SHP77 (cell line): ENCODE measurements at regions not wholly inside any gene's neighbourhood (a gene's known extent, or its start where the extent isn't known, plus 50 kb on each side); places are given as distances from the start of the nearest gene placed in this dataset.
"Not testable (repeated sequence)": the region's sequence is repeated elsewhere in the genome, so short reads cannot be mapped to it uniquely, and the experiment has no call there.

Source experiments
- DNase-seq, 2 experiments: peaks; one replicate each; lab custom pipeline; 2025; lab: John Stamatoyannopoulos, UW

- peak; percentile 6 to 18 for DNase-seq
These were observed 107.5 kb upstream of the SIM2 start for GRCh38 chr21:36591326-36591970.

DNA sequence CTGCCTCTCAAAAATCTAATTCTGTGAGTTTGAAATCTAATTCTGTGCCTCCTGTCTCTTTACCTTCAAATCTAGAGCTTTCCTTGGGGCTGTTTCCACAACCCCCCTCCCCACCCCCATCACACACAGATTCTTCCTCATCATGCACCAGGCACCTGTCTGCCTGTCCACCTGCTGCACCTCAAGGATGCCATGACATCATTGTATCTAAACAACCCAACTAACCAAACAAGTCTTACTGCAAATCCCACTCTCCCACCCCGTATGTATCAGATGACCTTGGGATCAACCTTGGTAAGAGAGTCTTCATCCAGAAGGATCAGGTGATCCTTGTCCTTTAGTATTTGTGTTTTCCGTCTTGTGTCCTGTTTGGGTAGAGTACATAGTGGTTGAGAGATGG, 102.7 kb upstream of the SIM2 start:
- no peak for DNase-seq

DNA sequence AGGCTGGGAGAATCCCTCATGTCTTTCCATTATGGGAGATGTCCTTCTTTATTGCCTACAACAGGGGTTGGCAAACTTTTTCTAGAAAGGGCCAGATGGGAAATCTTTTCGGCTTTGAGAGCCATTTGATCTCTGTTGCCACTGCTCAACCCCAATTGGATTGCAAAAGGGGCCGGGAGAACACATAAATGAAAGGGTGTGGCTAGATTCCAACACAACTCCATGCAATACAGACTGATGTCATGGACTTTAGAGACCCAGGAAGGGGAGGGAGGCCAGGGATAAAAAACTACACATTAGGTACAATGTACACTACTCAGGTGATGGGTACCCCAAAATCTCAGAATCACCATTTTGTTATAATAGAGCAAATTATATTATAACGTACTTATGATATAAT, 97.6 kb upstream of the SIM2 start:
- DNase-seq = no peak

- DNase-seq = no peak
These were observed 96.2 kb upstream of the SIM2 start for GRCh38 chr21:36602735-36603134.

DNA sequence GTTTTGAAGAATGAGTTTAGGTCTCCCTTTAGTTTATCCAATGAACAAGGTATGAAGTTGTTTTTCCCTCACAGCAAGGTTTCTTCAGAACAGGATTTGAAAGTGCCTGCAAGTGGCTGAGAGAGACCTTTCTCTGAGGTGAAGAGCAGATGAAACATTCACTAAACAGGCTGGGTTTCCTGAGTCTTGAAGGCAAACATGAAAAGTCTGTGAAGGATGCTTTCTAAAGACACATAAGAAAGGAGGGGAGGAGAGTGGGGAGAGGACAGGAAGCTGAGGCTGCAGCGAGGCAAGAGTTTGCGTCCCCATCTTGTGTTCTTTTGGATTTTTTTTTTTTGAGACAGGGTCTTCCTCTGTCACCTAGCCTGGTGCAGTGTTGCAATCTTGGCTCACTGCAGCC, 95.7 kb upstream of the SIM2 start:
- no peak for DNase-seq

- DNase-seq = no peak
These were observed 93.5 kb upstream of the SIM2 start for GRCh38 chr21:36605426-36605825.

DNA sequence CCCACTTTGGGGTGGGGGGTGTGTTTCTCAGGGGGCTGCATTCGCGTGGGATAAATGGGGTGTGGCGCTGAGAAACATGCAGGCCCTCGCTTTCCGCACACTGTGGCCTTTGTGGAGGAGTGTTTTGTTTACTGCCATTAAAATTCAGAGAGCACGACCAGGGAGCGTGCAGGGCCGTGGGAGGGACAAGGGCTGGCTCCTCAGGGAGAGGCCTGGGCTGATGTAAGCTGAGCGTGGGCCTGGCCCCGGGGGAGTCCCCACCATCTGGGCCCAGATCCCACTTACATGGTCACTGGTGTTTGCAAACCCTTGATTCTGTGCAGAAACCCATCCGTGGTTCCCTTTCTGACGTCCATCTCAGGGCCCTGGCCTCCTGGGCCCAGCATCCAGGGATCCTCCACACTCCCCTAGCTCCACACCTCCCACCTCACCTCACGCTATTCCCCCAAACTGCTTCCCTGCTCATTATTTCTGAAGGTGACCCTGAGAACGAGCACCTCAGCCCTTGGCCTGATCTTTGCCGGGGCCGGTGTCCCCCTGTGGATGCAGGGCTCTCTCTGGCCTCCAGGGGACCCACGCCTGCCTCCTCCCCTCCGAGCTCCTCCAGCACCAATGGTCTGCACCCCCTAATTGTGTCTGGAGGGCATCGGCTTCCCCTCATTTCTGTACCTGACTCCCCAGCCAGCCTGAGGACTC, 92.5 kb upstream of the SIM2 start:
- no peak for DNase-seq

DNA sequence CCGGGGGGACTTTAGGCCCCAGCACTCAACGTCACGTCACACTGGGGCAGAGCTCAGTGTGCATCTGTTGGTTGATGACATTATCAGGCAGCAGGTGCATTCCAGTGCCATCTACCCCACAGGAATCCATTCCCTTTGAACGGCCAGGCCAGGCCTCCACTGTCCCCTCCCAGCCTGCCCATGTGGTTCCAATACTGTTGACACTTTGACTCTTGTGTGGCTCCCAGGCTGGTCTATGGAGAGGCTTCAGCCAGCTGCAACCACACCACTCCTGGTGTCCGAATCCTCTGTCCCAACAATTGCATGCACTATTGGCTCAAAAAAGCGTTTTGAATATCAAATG, 92.0 kb upstream of the SIM2 start:
- no peak for DNase-seq

DNA sequence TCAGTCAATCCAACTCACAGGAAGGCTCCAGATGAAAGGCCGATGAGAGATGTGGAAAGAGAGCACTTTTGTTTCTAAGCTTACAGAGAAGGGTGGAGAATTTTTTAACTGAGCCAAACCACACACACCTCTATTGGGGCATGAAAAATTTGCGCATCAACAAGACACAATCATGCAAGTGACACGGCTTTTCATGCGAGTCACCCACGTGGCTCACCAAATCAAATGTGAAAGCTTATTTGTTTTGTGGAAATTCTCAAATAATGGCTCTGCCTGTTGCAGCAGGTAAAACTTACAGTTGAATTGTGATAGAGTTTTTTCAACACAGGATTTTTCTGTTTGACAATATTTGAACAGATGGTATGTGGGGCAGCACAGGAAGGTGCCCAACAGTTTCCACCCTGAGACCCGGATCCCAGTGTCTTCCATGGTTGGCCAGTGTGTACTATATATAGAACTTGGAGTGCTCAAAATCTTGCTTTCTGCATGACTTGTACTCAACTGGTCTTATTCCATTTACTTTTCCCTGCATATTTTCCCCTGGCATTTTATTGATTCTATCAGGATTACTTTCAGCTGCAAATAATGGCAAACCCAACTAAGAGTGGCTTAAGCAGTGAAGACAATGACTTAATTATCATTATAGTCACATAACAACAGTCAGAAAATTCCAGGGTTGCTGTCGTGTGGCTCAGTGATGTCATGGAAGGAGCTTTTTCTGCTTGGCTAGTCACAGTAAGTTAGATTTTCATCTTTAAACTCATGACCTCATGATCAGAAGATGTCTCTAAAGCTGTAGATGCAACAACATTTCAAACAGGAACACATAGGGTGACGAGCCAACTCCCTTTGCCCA, 90.6 kb upstream of the SIM2 start:
- DNase-seq = no peak

- DNase-seq = no peak
These were observed 90.1 kb upstream of the SIM2 start for GRCh38 chr21:36608897-36609225.

- no peak for DNase-seq
These were observed 89.3 kb upstream of the SIM2 start for GRCh38 chr21:36609654-36610053.

DNA sequence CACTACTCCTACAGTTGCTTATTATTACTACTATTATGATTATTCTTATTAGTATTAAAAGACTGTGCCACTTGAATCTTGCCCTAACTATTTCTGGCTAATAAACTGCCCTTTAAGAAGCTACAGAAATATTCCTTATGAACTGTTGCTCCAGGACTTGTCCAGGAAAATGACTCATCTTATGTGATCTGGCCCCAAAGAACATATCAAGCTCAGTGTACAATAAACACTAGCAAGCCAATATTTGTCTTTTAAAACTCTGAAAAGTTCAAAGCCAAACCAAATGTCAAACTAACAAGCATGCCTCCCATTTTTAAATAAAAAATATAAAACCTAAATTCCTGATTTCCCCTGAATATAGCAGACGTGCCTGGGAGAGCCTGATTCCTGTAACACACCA, 88.7 kb upstream of the SIM2 start:
- DNase-seq = no peak

GRCh38 chr21:36610935-36611334, 88.0 kb upstream of the SIM2 start:
- no peak for DNase-seq

- DNase-seq = no peak
These were observed 87.5 kb upstream of the SIM2 start for GRCh38 chr21:36611379-36611778.

DNA sequence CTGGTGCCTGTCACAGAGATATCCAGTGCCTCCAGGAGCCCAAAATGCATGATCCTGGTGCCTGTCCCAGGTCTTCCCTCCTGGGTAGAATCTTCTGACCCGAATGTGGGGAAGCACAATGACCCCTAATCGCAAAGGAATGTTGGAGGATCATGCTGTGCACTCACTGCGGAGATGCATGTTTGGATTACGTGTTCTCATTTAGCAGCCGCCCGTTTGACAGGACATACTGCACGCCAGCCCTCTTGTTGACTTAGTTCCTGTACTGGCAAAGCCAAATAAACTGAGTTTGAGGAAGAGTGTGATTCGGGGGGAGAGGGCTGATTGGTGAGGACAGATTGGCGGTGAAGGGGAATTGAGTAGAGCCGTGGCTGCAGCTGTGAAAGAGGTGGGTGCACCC, 85.9 kb upstream of the SIM2 start:
- no peak for DNase-seq

DNA sequence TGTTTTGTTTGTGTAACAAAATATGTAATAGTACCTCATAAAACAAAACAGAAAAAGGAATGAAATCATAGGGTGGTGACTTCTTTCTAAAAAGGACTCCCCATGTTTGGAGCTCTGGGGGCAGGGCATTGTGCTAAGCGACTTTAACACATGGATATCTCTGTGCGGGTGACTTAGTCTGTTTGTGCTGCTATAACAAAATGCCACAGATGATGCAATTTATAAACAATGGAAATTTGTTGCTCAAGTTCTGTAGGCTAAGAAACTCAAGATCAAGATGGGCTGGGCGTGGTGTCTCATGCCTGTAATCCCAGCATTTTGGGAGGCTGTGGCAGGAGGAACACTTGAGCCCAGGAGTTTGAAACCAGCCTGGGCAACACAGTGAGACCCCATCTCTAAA, 85.4 kb upstream of the SIM2 start:
- no peak for DNase-seq

GRCh38 chr21:36615274-36615964, 83.5 kb upstream of the SIM2 start:
- DNase-seq = peak in 1 of 2 experiments; percentile 12

DNA sequence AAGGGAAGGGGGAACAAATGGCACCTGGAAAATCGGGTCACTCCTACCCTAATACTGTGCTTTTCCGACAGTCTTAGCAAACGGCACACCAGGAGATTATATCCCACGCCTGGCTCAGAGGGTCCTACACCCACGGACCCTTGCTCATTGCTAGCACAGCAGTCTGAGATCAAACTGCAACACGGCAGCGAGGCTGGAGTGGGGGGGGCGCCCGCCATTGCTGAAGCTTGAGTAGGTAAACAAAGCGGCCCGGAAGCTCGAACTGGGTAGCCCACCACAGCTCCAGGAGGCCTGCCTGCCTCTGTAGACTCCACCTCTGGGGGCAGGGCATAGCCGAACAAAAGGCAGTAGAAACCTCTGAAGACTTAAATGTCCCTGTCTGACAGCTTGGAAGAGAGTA, 82.1 kb upstream of the SIM2 start:
- not testable (repeated sequence) for DNase-seq

DNA sequence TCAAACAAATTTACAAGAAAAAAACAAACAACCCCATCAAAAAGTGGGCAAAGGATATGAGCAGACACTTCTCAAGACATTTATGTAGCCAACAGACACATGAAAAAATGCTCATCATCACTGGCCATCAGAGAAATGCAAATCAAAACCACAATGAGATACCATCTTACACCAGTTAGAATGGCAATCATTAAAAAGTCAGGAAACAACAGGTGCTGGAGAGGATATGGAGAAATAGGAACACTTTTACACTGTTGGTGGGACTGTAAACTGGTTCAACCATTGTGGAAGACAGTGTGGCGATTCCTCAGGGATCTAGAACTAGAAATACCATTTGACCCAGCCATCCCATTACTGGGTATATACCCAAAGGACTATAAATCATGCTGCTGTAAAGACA, 77.1 kb upstream of the SIM2 start:
- not testable (repeated sequence) for DNase-seq

GRCh38 chr21:36624105-36624504, 74.8 kb upstream of the SIM2 start:
- DNase-seq = no peak

GRCh38 chr21:36626791-36627190, 72.1 kb upstream of the SIM2 start:
- DNase-seq = no peak

GRCh38 chr21:36627242-36627641, 71.7 kb upstream of the SIM2 start:
- DNase-seq = no peak

- DNase-seq = no peak
These were observed 70.8 kb upstream of the SIM2 start for GRCh38 chr21:36628106-36628505.
